HG03175 (cell line): ENCODE measurements at regions not wholly inside any gene's neighbourhood (a gene's known extent, or its start where the extent isn't known, plus 50 kb on each side); places are given as distances from the start of the nearest gene placed in this dataset.
"Not testable (repeated sequence)": the region's sequence is repeated elsewhere in the genome, so short reads cannot be mapped to it uniquely, and the experiment has no call there.

Experiments used
- ATAC-seq: cut with Tn5 transposase; IDR thresholded peaks from one replicate; pipeline ENCODE4 v1.9.1; 2021; ENCODE audit warnings: mild to moderate bottlenecking, moderate library complexity; ENCODE audit not compliant: unreplicated experiment

DNA sequence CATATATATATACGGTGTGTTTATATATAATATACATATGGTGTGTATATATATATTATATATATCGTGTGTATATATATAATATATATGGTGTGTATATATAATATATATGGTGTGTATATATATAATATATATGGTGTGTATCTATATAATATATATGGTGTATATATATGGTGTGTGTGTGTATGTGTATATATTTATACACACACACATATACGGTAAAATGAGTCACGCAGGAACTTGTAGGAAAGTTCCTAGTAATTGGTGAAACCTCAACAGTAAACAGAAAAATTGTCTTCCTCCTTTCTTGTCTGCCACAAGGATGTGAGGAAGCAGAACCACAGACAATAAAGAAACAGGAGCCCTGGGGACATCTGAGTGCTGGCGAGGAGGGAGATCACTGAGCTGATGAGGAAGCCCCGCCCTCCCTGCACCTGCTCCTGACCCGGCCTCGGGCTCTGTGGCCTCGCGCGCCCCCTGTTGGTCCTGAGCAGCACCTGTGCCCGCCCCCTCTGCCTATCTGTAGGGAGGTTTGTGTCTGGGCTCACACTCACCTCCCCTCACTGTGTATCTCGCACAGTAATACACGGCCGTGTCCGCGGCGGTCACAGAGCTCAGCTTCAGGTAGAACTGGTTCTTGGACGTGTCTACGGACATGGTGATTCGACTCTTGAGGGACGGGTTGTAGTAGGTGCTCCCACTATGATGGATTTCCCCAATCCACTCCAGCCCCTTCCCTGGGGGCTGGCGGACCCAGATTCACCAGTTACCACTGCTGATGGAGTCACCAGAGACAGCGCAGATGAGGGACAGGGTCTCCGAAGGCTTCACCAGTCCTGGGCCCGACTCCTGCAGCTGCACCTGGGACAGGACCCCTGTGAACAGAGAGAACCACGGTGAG lies 1079.4 kb downstream of the TMEM121 start:
- ATAC-seq, result peak; percentile 69

DNA sequence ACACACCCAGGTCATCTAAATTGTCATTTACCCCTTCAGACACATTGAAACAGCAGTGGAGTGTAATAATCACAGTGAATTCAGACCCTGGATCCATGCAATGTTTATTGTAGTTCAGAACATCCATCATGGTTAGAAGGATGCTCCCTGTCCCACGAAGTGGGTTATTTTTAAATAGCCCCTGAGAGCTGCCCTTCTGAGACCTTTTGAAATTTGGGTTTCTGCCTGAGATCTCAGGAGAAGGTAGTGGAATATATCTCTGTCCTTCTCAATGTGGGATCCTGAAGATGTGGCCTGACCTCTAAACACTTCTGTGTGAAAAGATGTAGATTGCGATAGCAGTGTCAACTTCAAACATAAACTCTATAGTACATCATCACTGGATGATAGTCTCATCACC lies 1080.6 kb downstream of the TMEM121 start:
- no peak for ATAC-seq

DNA sequence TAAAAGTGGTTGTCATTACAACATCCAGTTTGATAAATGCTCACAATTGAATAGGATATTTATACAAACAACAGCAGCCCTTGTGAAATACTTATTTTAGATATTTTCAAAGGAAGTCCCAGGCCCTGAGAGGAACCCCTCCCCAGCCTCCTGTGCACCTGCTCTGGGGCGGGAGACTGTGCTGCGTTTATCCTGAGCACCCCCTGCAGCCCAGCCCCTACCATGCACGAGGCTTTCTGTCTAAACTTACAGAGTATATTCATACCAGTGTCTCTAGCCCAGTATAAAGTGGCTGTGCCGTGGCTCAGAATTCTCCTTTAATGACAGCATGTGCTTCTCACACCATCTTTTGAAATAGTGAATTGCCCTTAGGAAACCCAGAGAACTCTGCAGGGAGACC lies 1084.3 kb downstream of the TMEM121 start:
- no peak for ATAC-seq

DNA sequence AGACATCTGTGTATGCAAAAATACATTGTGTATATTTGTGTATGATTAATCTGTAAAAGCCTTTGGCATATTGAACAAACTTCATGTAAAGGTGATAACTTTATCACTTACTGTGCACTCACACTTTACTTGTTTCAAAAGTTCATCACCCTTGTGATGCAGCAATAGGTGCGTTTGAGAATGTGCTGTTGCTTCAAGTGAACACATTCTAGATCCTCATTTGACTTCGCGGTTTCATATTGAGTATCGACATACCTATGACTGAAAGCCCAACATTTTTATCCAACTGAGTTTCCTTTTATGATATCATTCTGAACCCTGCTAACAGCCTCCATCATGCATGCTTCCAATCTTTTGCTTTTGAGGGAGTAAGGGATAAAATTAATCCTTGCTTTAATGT lies 1086.9 kb downstream of the TMEM121 start:
- no peak for ATAC-seq

DNA sequence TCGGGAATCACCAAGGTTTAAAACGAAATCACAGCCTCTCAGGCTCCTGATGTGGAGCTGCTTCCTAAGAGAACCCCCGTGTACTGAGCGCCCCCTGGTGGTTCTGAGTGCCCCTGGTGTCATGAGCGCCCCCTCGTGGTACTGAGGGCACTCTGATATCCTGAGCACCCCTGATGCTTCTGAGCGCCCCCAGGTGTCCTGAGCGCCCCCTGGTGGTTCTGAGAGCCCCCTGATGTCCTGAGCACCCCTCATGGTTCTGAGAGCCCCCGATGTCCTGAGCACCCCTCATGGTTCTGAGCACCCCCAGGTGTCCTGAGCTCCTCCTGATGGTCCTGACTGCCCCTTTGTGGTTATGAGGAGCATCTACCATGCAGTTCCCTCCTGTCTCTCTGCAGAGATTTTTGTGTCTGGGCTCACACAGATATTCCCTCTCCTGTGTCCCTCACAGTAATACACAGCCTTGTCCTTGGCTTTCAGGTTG lies 1092.1 kb downstream of the TMEM121 start:
- not testable (repeated sequence) for ATAC-seq

DNA sequence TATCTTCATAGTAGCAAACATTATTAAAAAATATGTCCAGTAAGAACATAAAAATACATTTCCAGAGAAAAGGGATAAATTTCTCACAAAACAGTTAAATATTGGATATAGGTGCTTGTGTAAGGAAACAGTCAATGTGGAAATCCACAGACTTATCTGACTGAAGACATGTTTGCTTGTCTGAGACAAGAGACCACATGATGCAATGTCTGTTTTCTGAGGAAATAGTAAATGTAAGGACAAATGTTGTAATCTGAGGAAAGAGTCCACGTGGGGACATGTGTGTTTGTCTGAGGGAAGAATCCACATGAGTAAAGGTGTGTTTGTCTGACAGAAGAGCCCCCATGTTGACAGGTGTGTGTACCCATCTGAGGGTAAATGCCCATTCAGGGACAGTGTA lies 1093.2 kb downstream of the TMEM121 start:
- no peak for ATAC-seq

DNA sequence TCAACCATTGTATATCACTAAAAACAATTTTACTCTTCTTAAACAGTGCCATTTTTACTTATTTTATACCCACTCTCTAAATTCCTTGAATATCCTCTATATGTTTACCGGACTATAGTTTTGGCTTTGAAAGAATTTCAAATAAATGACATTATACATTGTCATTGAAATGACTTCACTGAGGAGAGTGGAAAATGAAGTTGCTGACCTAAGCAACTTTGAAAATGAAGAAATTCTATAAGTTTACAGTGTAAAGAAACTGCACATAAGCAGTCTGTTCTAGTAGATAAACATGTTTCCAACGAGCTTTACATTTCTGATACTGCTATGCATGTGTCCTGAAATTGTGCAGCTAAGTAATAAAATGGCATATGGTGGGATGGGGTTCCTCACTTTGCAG lies 1094.0 kb downstream of the TMEM121 start:
- no peak for ATAC-seq

DNA sequence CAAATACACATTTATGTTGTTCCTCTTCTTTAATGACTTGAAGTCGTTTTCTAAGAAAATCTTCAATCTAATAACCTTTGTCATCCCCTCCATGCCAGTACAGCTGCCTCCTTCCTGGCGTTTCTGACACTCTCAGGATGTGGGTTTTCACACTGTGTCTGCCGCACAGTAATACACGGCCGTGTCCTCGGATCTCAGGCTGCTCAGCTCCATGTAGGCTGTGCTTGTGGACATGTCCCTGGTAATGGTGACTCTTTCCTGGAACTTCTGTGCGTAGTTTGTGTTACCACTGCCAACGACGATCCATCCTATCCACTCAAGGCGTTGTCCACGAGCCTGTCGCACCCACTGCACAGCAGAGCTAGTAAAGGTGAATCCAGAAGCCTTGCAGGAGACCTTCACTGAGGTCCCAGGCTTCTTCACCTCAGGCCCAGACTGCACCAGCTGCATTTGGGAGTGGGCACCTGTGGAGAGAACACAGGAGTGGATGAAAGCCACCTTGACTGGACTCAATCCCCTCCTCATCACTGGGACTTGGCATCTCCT lies 1095.9 kb downstream of the TMEM121 start:
- no peak for ATAC-seq

DNA sequence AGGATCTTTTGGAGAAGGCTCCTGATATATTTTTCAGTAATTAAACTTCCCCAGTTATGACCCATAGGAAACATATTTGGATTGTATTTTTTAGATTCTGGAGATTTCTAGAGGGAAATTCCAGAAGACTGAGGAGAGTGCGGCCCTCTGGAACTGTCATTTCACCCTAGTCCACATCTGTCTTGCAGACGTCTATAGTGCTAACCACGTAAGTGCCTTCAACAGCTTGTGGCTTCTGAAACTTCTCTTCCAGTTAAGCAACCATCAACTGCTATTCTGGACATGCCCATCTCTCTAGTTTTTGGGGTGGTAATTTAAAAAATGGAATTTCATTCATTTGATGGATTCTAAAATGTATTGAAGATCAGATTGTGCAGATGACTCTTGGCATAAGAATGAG lies 1098.8 kb downstream of the TMEM121 start:
- no peak for ATAC-seq

DNA sequence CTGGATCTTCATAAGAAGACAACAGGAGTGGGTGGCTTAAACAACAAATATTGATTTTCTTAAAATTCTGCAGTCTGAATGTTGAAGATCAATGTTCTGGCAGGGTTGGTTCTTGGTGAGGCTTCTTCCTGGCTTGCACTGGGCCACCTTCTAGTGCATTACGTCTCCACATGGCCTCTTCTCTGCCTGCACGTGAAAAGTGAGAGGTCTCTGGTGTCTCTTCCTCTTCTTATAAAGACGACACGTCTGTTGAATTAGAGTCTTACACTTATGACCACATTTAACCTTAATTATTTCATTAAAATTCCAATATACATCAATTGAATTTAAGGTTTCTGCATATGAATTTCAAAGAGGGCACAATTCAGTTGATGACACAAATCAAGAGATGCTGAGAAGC lies 1100.1 kb downstream of the TMEM121 start:
- ATAC-seq, result not testable (repeated sequence)

DNA sequence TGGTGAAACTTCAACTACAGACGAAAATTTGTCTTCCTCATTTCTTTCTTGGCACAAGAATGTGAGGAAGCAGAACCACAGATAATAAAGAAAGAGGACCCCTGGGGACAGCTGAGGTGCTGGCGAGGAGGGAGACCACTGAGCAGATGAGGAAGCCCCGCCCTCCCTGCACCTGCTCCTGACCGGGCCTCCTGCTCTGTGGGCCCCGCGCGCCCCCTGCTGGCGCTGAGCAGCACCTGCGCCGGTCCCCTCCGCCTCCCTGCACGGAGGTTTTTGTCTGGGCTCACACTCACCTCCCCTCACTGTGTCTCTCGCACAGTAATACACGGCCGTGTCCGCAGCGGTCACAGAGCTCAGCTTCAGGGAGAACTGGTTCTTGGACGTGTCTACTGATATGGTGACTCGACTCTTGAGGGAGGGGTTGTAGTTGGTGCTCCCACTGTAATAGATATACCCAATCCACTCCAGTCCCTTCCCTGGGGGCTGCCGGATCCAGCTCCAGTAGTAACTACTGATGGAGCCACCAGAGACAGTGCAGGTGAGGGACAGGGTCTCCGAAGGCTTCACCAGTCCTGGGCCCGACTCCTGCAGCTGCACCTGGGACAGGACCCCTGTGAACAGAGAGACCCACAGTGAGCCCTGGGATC lies 1100.7 kb downstream of the TMEM121 start:
- not testable (repeated sequence) for ATAC-seq

DNA sequence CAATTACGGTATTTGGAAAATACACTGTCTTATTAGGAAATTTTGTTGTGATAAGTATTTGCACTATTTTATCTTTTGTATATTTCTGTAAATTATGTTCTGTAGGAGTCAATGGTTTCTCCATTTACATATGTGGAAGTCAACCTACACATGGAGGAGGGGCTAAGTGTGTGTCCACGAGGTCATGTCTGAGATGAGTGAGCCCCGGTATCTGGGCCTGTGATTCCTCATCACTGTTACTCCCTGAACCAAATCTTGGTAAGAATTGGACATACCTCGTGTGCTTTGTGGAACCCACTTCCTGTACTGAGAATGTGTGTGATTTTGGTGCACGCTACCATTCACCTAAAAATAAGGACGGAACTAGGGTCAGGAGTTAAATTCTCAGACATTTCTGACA lies 1105.5 kb downstream of the TMEM121 start:
- ATAC-seq, result no peak

DNA sequence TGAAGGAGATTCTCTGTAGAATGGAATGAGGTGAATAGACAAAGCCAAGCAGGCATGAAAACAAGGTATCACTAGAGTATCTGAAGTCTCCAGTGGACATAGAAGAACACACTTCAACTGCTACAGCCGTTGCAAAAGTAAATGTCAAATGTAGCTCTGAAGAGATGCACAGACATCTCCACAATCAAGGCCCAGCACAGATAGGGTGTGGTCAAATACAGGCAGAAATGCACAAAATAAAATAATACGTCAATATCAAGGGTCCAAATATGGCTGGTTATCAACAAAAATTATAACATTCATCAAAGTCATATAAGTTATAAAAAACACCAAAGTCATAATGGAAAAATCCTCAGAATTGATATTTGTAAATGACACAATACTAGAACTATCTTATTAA lies 1107.3 kb downstream of the TMEM121 start:
- ATAC-seq, result no peak

DNA sequence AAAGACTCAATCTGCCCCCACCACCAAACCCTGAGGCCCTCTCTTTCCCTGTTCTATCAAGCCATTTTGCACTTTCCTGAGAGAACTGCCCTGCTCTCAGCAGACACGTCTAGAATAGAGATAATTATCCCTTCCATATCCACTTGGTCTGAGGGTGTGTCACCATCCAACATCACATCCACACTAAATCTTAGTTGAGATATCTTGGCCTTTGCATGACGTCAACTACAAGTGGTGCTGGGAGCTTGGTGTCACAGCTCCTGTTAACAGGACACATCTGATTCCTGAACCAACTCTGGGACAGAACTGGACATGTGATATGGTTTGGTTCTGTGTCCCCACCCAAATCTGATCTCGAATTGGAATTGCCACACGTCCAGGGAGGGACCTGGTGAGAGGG lies 1109.2 kb downstream of the TMEM121 start:
- no peak for ATAC-seq

DNA sequence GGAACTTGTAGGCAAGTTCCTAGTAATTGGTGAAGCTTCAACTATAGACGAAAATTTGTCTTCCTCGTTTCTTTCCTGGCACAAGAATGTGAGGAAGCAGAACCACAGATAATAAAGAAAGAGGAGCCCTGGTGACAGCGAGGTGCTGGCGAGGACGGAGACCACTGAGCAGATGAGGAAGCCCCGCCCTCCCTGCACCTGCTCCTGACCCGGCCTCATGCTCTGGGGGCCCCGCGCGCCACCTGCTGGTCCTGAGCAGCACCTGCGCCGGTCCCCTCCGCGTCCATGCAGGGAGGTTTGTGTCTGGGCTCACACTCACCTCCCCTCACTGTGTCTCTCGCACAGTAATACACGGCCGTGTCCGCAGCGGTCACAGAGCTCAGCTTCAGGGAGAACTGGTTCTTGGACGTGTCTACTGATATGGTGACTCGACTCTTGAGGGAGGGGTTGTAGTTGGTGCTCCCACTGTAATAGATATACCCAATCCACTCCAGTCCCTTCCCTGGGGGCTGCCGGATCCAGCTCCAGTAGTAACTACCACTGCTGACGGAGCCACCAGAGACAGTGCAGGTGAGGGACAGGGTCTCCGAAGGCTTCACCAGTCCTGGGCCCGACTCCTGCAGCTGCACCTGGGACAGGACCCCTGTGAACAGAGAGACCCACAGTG lies 1112.5 kb downstream of the TMEM121 start:
- ATAC-seq, result not testable (repeated sequence)

DNA sequence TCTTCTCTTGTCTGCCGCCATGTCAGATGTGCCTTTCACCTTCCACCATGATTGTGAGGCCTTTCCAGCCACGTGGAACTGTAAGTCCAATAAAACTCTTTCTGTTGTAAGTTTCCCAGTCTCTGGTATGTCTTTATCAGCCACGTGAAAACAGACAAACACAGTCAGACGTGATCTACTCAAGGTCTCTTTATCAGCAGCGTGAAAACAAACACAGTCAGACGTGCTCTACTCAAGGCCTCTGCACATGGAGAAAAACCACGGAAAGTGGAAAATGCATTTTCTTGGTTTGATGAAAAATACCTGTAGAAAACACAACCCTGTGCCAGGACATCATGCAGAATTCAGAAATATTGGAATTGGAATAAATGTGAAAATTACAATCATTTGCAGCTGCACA lies 1115.7 kb downstream of the TMEM121 start:
- ATAC-seq, result no peak

DNA sequence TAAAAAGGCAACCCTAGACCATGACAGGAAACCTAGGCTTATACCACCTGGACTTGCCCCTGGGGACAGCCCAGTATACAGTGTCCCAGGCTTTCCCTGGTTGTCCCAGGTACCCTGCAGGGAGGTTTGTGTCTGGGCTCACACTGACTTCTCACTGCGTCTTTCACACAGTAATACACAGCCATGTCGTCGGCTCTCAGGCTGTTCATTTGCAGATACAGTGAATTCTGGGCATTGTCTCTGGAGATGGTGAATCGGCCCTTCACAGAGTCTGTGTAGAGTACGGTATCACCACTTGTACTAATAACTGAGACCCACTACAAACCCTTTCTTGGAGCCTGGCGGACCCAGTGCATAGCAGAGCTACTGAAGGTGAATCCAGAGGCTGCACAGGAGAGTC lies 1116.6 kb downstream of the TMEM121 start:
- ATAC-seq, result not testable (repeated sequence)

DNA sequence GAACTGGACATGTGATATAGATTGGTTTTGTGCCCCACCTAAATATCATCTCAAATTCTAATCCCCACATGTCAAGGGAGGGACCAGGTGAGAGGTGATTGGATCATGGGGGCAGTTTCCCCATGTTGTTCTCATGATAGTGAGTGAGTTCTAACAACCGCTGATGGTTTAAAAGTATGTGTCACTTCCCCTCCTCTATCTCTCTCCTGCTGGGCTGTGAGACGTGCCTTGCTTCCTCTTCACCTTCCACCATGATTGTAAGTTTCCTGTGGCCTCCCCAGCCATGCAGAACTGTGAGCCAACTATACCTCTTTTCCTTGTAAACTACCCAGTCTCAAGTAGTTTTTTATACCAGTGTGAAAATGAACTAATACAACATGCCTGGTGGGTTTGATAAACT lies 1122.5 kb downstream of the TMEM121 start:
- ATAC-seq, result not testable (repeated sequence)

DNA sequence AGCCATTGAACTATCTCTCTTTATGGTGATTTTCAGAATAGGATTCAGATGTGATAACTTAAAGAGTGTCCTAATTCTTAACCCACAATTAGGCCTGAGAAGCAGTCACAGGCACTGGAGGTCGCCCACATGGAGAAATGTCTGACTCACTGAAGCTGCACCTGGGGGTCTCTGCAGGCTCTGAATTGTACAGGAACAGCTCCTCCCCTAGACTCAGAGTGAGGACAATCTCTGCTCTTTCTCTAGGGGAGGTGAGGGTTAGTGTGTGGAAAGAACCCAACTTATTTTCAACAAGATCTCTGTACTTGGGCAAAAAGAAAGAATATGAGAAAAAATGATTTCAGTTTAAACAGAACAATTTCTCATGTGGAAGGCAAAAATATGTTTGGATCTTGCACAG lies 1124.6 kb downstream of the TMEM121 start:
- ATAC-seq, result no peak

DNA sequence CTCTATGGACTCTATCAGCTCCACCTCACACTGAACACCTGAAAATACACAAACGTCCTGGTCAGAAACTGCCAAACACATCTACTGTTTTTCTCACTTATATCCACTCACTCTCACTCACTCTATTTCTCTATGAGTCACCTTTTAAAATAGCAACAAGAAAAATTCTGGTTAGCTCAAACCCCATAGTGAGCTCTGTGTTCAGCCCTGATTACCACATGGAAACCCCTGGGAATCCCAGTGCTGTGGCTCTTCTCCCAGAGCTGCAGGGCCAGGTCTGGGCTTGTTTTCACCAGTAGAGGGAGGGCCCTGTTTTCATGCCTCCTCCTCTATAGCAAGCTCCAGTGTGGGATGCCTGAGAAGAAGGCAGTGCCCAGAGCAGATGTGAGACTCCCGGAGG lies 1126.1 kb downstream of the TMEM121 start:
- peak; percentile 39 for ATAC-seq

DNA sequence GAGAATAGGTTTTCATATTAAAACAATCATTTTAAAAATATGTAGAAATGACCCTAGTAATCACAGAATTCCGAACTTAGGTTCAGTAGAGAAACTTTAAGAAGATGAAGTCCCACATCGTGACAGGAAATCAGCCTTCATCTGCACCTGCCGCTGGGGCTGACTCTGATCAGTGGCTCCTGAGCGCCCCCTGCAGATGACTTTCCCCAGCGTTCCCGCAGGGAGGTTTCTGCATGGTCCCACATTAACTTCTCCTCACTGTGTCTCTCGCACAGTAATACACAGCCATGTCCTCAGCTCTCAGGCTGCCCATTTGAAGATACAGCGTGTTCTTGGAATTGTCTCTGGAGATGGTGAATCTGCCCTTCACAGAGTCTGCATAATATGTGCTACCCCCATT lies 1131.1 kb downstream of the TMEM121 start:
- no peak for ATAC-seq
